ENCODE measurements at regions not wholly inside any gene's neighbourhood (a gene's known extent, or its start where the extent isn't known, plus 50 kb on each side); places are given as distances from the start of the nearest gene placed in this dataset.

GRCh38 chr6:22006795-22007194 lies 290.0 kb downstream of the PRL start:
- intact Hi-C loops (cut with DNase I) = no loop called here
- ATAC-seq = no peak

GRCh38 chr6:22007469-22007868 lies 289.4 kb downstream of the PRL start:
- Histone ChIP-seq H3K36me3 (no peaks in the 10 kb centered on the region), H3K27me3 (ENCODE audit: low read depth) (no peaks in the 10 kb centered on the region), H3K4me1 (no peaks in the 10 kb centered on the region), H3K27ac (no peak overlapping the region), H3K9me3 (no peaks in the 10 kb centered on the region), H3K4me3 (no peak overlapping the region)
- ATAC-seq = no peak
- TF ChIP-seq CTCF (IDR thresholded peaks at IDR 0.05) = no peak
- intact Hi-C loops (cut with DNase I) = no loop called here
- no peak for DNase-seq

More at GRCh38 chr6:22006795-22007194, 290.0 kb downstream of the PRL start:
- DNase-seq = no peak
- no peaks in the 10 kb centered on the region for H3K4me1 ChIP-seq
- no peak for TF ChIP-seq CTCF (IDR thresholded peaks at IDR 0.05)
- H3K27ac ChIP-seq = no peak overlapping the region
- no peaks in the 10 kb centered on the region for H3K9me3 ChIP-seq
- H3K36me3 ChIP-seq = no peaks in the 10 kb centered on the region
- no peak overlapping the region for H3K4me3 ChIP-seq
- H3K27me3 ChIP-seq (ENCODE audit: low read depth) = no peaks in the 10 kb centered on the region

- H3K27ac ChIP-seq = no peak overlapping the region
- no peak overlapping the region for H3K4me3 ChIP-seq
- H3K27me3 ChIP-seq (ENCODE audit: low read depth) = no peaks in the 10 kb centered on the region
- intact Hi-C loops (cut with DNase I) = no loop called here
- H3K9me3 ChIP-seq = no peaks in the 10 kb centered on the region
- TF ChIP-seq CTCF (IDR thresholded peaks at IDR 0.05) = no peak
- H3K4me1 ChIP-seq = no peaks in the 10 kb centered on the region
- ATAC-seq (no peak), DNase-seq (no peak)
- no peaks in the 10 kb centered on the region for H3K36me3 ChIP-seq
Measured at GRCh38 chr6:22008248-22008836, 288.5 kb downstream of the PRL start.

- Histone ChIP-seq H3K36me3 (no peaks in the 10 kb centered on the region), H3K4me3 (no peak overlapping the region), H3K4me1 (no peaks in the 10 kb centered on the region), H3K27ac (no peak overlapping the region), H3K27me3 (ENCODE audit: low read depth) (no peaks in the 10 kb centered on the region), H3K9me3 (no peaks in the 10 kb centered on the region)
- TF ChIP-seq CTCF (IDR thresholded peaks at IDR 0.05) = no peak
- DNase-seq (no peak), ATAC-seq (no peak)
- intact Hi-C loops (cut with DNase I) = no loop called here
Measured at GRCh38 chr6:22010102-22010501, 286.7 kb downstream of the PRL start.

GRCh38 chr6:22015216-22015615 lies 281.6 kb downstream of the PRL start:
- H3K36me3 ChIP-seq = no peaks in the 10 kb centered on the region
- H3K4me1 ChIP-seq = peaks cover 9% of the 10 kb centered on the region
- no peak overlapping the region for H3K27ac ChIP-seq
- H3K4me3 ChIP-seq = no peak overlapping the region
- intact Hi-C loops (cut with DNase I) = no loop called here
- TF ChIP-seq CTCF (IDR thresholded peaks at IDR 0.05) = no peak
- ATAC-seq = no peak
- H3K27me3 ChIP-seq (ENCODE audit: low read depth) = no peaks in the 10 kb centered on the region
- no peaks in the 10 kb centered on the region for H3K9me3 ChIP-seq
- DNase-seq = no peak

GRCh38 chr6:22015944-22016343 lies 280.9 kb downstream of the PRL start:
- H3K9me3 ChIP-seq = no peaks in the 10 kb centered on the region
- H3K27ac ChIP-seq = no peak overlapping the region
- TF ChIP-seq CTCF (IDR thresholded peaks at IDR 0.05) = no peak

More at GRCh38 chr6:22015944-22016343, 280.9 kb downstream of the PRL start:
- Histone ChIP-seq H3K4me3 (no peak overlapping the region), H3K4me1 (peaks cover 9% of the 10 kb centered on the region), H3K27me3 (ENCODE audit: low read depth) (no peaks in the 10 kb centered on the region), H3K36me3 (no peaks in the 10 kb centered on the region)
- DNase-seq (no peak), ATAC-seq (no peak)
- intact Hi-C loops (cut with DNase I) = no loop called here

Data from lower lobe of right lung (tissue), 2 donors.